ENCODE measurements at regions not wholly inside any gene's neighbourhood (a gene's known extent, or its start where the extent isn't known, plus 50 kb on each side); places are given as distances from the start of the nearest gene placed in this dataset.
"Not testable (repeated sequence)": the region's sequence is repeated elsewhere in the genome, so short reads cannot be mapped to it uniquely, and the experiment has no call there.

DNA sequence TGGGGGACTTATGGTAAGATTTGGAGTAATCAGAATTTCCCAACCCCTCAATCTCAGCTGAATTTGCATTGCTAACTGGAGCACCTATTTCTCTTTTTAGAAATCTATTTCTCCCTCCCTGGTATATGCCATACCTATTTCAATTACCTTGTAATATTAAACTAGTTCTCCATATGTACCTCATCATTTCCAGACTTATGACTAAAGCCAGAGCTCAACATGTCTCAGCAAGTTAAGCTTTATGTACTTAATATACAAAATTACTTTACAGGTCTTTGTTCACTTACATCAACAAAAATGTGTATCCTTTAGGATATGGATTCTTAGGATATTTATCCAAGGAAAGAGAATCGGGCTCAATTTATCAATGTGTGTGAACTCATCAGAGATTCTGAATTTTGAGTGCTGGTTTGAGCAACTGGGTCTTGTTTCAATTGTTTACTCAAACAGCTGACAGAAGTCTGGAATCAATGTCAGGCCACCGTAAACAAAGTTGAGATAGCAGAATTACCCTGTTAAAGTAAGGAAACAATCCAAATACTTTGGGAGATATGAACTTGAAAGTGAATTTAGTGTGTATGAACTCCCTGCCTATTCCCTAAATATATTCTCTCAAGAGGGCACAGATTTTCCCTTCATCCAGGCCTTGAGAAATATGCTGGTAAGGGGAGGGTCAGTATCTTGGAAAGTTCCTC lies 199.6 kb downstream of the VEGFC start:
- no peak for DNase-seq (ENCODE audit: low read depth, low spot score)
- in situ Hi-C loops (cut with HindIII; ENCODE audit: low pct_unique_long_range_greater_than_20kb, low sequenced_read_pairs): no loop called here

DNA sequence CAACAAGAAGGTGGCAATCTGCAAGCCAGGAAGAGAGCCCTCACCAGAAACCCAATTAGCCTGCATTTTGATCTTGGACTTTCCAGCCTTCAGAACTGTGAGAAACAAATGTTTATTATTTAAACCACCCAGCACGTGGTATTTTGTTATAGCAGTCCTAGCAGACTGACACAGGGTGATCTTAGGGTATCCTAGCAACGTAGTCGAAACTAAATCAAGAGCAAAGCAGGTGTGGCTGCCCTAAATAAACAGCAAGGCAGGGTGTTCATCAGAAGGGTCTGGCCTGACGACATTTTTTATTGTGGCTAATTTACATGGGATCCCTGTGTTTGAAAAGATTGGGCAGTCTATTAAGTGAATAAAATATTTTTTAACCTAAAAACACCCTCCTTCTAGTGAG lies 198.8 kb downstream of the VEGFC start:
- in situ Hi-C loops (cut with HindIII; ENCODE audit: low pct_unique_long_range_greater_than_20kb, low sequenced_read_pairs): no loop called here

DNA sequence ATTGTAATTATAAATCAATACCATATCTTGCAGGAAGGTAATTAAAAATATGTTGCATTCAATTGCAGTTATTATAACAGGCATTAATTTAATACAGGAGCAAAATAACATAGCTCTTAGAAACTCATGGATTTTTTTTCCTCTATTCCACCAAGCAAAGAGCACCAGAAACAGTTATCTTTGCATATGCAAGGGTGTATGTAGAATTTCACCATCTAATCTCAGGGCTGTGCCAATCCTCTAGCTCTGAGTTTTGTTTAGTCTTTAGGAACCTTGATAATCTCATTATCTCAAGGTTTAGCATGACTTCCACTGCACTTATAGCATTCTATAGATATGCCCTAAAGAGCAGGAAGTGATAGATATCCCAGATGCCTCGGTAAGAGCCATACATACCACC lies 197.5 kb downstream of the VEGFC start:
- in situ Hi-C loops (cut with HindIII; ENCODE audit: low pct_unique_long_range_greater_than_20kb, low sequenced_read_pairs): no loop called here

More for the DNA sequence above, 198.8 kb downstream of the VEGFC start:
- no peak for DNase-seq (ENCODE audit: low read depth, low spot score)

DNA sequence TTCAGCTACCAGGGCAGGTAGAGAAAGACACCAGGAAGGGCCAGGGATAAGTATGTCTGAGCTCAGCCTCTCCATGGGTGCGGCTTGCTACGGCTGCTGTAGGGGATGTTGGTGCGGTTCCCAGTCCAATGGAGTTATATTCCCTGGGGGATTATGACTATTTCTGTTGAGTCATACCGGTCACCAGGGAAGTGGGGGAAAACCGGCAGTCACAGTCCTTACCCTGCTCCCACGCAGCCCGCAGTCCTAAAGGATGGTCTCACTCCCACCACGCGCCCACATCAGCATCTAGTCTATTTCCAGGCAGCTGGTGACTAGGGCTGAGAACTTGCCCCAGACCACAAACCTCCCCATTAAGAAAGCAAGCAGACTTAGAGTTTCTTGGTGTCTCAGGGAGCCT lies 191.6 kb downstream of the VEGFC start:
- peak; percentile 5 for DNase-seq (ENCODE audit: low read depth, low spot score)
- in situ Hi-C loops (cut with HindIII; ENCODE audit: low pct_unique_long_range_greater_than_20kb, low sequenced_read_pairs): no loop called here

More for the DNA sequence above, 197.5 kb downstream of the VEGFC start:
- no peak for DNase-seq (ENCODE audit: low read depth, low spot score)

DNA sequence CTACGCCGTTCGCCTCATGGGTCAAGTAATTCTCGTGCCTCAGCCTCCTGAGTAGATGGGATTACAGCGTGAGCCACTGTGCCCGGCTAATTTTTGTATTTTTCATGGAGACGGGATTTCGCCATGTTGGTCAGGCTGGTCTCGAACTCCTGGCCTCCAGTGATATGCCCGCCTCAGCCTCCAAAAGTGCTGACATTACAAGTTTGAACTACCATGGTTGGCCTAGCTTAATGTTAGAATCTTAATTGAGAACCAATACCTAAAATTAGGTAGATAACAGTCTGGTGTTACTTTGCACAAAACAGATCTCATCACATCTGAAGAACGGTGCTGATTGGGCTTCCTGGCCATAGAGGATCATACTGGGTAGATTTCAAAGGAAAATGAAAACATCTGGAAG lies 184.9 kb downstream of the VEGFC start:
- in situ Hi-C loops (cut with HindIII; ENCODE audit: low pct_unique_long_range_greater_than_20kb, low sequenced_read_pairs): no loop called here
- no peak for DNase-seq (ENCODE audit: low read depth, low spot score)

DNA sequence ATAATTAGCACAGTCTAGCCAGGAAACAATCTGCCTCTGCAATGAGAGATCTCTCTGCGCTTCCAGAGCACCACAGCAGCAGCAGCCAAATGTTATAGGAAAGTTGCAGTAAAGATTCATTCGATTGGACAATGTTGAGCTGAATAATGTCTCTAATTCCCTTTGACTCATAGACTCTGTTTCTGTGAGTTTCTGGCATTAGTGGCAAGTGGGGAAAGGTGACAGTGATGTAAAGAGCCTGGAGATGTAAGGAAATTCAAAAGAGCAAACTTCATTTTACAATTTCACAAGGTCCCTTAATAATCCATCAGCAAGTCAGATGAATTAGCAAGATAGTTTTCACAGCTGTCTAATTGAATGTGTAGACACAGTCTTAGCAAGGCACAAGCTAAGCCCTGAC lies 184.4 kb downstream of the VEGFC start:
- DNase-seq (ENCODE audit: low read depth, low spot score): no peak

DNA sequence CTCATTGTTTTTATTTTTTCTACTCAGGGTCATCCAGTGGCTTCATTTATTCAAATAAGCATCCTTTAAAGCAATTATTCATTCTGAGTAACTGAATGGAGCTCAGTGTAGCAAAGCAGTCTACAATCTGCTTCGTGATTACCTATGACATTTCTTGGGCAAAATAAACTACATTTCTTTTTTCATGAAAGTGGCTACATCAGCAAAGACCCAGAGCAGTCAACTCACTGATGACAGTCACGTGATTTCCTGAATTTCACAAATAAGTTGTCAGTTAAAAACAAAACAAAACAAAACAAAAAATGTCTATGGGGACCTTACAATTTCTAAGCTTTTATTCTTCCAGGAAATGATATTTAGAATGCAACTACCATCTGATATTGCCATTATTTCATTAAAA lies 182.1 kb downstream of the VEGFC start:
- in situ Hi-C loops (cut with HindIII; ENCODE audit: low pct_unique_long_range_greater_than_20kb, low sequenced_read_pairs): no loop called here
- DNase-seq (ENCODE audit: low read depth, low spot score): no peak

More for the DNA sequence above, 184.4 kb downstream of the VEGFC start:
- in situ Hi-C loops (cut with HindIII; ENCODE audit: low pct_unique_long_range_greater_than_20kb, low sequenced_read_pairs): no loop called here

DNA sequence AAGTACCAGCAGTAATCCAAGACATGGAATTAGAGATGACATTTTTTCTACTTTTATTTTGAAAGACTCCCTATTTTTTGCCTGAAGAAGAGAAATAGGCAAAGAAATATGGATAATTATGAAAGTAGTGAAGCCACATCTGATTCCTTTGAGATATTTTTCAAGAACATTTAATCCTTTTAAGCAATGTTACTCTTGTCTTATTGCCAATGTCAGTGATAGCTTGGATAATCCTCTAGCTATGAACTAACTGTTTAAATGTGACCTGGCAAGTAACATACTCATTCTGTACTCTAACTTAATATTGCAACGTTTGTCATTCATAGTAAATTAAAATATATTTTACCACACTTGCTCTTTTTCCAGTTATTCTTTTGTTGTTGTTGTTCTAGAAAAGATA lies 181.3 kb downstream of the VEGFC start:
- DNase-seq (ENCODE audit: low read depth, low spot score): no peak
- in situ Hi-C loops (cut with HindIII; ENCODE audit: low pct_unique_long_range_greater_than_20kb, low sequenced_read_pairs): no loop called here

DNA sequence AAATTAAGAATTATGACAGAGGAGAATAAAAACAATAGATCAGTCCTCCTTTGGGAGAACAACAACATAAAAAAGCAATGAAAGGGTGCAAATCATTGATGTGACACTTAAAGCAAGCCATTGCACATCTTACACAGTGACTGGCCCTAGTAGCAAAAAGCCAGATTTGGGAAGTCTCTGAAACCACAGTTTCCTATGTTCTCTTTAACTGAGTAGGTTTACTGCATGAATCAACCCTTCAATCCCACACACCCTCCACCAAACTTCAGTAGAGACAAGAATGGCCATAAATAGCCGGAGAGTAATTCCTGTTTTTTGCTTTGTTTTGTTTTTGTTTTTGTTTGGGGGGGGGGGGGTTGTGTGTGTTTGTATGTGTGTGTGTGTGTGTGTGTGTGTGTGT lies 180.8 kb downstream of the VEGFC start:
- in situ Hi-C loops (cut with HindIII; ENCODE audit: low pct_unique_long_range_greater_than_20kb, low sequenced_read_pairs): no loop called here
- no peak for DNase-seq (ENCODE audit: low read depth, low spot score)

DNA sequence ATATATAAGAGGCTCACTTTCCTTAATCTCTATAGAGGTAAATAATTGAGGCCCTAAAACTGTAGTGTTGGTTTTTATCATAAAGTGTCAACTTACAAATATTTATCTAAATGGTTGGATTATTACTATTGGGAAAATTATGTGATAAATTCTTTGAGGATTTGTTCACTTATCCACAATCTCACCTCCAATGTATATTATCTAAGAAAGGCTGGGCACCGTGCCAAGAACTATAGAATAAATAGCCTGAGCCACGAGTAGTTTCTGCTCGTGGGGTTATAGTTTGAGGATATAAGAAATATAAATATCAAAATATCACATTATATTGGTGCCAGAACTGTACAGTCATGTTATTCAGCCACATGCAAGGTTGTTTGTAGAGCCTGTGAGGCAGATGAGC lies 177.9 kb downstream of the VEGFC start:
- in situ Hi-C loops (cut with HindIII; ENCODE audit: low pct_unique_long_range_greater_than_20kb, low sequenced_read_pairs): no loop called here
- no peak for DNase-seq (ENCODE audit: low read depth, low spot score)

DNA sequence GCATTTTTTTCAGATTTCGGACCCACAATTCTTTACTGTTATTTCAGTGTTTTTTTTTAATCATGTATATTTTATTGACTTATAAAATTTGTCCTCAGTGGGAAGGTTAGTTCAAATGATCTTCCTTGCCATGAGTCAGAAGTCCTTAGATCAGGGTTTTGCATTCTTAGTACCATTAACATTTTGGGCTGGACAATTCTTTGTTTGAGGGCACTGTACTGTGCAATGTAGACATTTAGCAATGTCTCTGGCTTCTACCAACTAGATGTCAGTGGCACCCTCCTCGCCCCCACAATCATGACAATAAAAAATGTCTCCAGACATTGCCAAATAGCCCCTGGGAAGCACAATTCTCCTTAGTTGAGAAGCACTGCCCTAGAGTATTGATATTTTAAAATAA lies 176.6 kb downstream of the VEGFC start:
- DNase-seq (ENCODE audit: low read depth, low spot score): no peak
- in situ Hi-C loops (cut with HindIII; ENCODE audit: low pct_unique_long_range_greater_than_20kb, low sequenced_read_pairs): no loop called here

DNA sequence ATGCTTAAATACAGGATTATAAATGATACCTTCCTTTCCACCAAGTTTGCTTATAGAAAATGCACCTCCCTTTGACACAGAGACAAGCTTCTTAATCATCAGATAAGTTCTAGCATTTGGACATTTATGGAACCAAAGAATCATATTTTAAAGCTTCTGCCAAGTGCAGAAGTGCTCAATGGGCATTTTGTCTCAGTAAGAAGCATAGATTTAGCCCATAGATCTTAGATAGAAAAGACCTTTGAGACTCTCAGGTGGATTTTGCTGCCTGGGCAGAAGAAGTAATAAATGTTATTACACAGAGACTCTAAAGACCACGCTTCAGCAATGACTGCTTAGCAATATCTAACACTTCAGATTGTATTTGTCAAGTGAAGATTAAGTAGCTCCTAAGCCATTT lies 174.6 kb downstream of the VEGFC start:
- in situ Hi-C loops (cut with HindIII; ENCODE audit: low pct_unique_long_range_greater_than_20kb, low sequenced_read_pairs): no loop called here
- DNase-seq (ENCODE audit: low read depth, low spot score): no peak

DNA sequence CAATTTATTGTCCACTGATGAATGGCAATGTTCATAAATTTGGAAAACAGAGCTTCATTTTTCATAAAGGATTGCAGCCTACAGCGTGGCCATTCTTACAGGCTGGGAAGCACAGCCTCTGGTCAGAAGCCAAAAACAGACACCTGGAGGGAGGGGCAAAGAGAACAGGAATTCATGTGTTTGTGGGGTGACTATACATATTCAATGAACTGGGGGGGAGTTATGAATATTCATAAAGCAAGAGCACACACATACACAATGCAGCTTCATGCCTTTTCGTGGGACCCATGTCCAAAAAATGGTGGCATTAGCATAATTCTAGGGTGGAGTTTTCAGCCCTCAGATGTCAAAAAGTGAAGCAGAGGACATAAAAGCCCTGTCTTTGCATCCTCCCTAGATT lies 173.3 kb downstream of the VEGFC start:
- DNase-seq (ENCODE audit: low read depth, low spot score): no peak
- in situ Hi-C loops (cut with HindIII; ENCODE audit: low pct_unique_long_range_greater_than_20kb, low sequenced_read_pairs): no loop called here

DNA sequence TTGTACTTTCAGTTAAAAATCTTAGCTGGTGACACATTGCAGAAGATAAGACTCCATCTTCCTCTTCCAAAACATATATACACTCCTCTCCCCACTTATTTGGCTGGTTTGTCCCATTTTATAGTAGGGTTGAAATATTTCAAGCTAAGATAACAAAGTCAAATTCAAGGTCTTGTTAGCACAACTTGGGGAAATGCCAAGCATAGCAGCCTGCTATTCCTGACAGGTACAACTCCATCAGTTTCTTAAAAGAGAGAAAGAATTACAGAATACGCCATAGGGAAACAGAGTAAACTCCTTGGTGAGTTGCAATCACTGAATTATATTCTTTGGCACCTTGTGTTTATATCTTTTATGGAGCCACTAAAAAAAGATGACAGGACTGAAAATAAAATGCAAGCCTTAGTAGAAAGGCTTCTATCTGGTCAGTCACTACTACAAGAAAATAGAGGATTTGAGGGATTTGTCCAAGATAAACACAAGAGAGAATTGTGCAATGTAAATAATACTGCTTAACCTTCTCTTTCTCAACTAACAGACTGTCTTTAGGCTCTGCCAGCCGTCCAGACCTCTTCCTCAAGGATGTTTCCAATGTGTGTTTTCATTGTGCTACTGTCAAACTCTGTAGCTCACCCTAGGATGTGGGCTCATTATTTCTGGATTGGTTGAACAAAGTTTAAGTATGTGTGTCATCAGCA lies 170.3 kb downstream of the VEGFC start:
- in situ Hi-C loops (cut with HindIII; ENCODE audit: low pct_unique_long_range_greater_than_20kb, low sequenced_read_pairs): no loop called here
- no peak for DNase-seq (ENCODE audit: low read depth, low spot score)

DNA sequence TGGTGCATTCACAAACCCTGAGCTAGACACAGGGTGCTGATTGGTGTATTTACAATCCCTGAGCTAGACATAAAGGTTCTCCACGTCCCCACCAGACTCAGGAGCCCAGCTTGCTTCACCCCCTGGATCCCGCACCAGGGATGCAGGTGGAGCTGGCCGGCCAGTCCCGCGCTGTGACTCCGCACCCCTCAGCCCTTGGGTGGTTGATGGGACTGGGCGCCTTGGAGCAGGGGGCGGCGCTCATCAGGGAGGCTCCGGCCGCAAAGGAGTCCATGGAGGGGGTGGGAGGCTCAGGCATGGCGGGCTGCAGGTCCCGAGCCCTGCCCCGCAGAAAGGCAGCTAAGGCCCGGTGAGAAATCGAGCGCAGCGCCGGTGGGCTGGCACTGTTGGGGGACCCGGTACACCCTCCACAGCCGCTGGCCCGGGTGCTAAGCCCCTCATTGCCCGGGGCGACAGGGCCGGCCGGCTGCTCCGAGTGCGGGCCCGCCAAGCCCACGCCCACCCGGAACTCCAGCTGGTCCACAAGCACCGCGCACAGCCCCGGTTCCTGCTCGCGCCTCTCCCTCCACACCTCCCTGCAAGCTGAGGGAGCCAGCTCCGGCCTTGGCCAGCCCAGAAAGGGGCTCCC lies 167.6 kb downstream of the VEGFC start:
- in situ Hi-C loops (cut with HindIII; ENCODE audit: low pct_unique_long_range_greater_than_20kb, low sequenced_read_pairs); DNase-seq (ENCODE audit: low read depth, low spot score): not testable (repeated sequence)

DNA sequence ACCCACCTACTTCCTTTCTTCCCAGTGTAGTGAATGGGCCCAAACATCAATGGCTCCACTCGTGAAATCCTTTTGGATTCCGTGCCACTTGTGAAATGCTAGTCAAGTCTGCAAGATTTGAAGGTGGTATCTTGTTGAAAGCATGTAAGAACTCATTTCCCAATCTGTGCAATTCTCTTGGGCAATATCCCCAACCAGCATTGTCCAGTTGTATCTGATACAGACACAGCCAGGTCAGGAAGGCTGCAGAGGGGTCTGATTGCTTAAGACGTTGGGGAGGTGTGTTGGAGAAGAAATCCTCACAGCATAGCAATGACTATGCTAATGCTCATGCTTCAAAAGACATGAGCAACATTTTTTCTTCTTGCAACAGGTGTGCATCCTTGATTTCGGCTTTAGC lies 164.8 kb downstream of the VEGFC start:
- DNase-seq (ENCODE audit: low read depth, low spot score): no peak
- in situ Hi-C loops (cut with HindIII; ENCODE audit: low pct_unique_long_range_greater_than_20kb, low sequenced_read_pairs): no loop called here

DNA sequence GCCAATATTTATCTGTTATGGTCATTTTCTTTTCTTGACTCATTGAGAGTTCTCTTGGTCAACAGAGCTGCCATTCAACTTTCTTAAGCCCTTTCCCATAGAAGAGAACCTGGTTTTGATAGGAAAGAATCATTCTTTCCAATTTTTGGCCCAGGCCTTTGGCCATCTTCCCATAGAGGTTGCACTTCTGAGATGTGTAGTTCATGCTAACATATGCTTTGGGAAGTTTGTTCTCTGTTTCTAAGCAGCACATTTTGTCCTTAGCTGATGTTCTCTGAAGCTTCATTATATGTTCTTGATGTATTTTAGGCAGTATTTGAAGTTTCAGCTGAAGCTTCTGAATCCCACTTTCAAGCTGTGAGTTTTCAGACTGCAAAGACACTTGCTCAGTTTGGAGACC lies 161.1 kb downstream of the VEGFC start:
- no peak for DNase-seq (ENCODE audit: low read depth, low spot score)
- in situ Hi-C loops (cut with HindIII; ENCODE audit: low pct_unique_long_range_greater_than_20kb, low sequenced_read_pairs): no loop called here
